ENCODE measurements at regions not wholly inside any gene's neighbourhood (a gene's known extent, or its start where the extent isn't known, plus 50 kb on each side); places are given as distances from the start of the nearest gene placed in this dataset.

DNA sequence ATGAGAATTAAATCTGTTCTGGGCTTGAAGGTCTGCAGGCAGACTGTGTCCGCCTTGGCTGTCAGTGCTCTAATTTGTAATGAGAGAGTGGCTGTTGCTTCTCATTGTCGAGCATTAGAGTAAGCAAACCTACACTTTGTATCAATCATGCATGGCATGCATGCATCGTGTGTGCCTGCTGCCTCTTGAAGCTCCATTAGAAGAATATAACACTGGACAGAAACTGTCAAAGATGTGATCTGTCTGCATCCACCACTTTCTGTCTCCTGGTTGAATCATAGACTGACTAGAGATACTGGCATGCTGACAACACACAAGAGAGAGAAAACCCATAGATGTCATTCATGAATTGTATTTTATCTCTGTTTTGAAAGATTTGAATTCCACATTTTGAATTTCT, 275.0 kb upstream of the NXPH2 start:
- no peaks in the 10 kb centered on the region for H3K9me3 ChIP-seq (ENCODE audit: control insufficient read depth, insufficient read depth, low read length)
- no peak overlapping the region for H3K27ac ChIP-seq (ENCODE audit: low read depth, low read length)
- no peak for TF ChIP-seq CTCF (IDR thresholded peaks at IDR 0.05; ENCODE audit: low read depth, low read length)
- no peaks in the 10 kb centered on the region for H3K27me3 ChIP-seq (ENCODE audit: control insufficient read depth, insufficient read depth, low read length)
- ChIA-PET CTCF (no interaction called here), POLR2A (no interaction called here)
- no peak overlapping the region for H3K4me3 ChIP-seq (ENCODE audit: low read depth, low read length)
- DNase-seq (ENCODE audit: low read depth, low spot score): no peak

GRCh38 chr2:139048017-139048416, 267.8 kb upstream of the NXPH2 start:
- POLR2A ChIA-PET: no interaction called here
- H3K9me3 ChIP-seq (ENCODE audit: control insufficient read depth, insufficient read depth, low read length): no peaks in the 10 kb centered on the region
- TF ChIP-seq CTCF (IDR thresholded peaks at IDR 0.05; ENCODE audit: low read depth, low read length): no peak

GRCh38 chr2:139045524-139045923, 265.3 kb upstream of the NXPH2 start:
- H3K4me3 ChIP-seq (ENCODE audit: low read depth, low read length): no peak overlapping the region
- TF ChIP-seq CTCF (IDR thresholded peaks at IDR 0.05; ENCODE audit: low read depth, low read length): no peak
- no peak for DNase-seq (ENCODE audit: low read depth, low spot score)
- H3K9me3 ChIP-seq (ENCODE audit: control insufficient read depth, insufficient read depth, low read length): no peaks in the 10 kb centered on the region; the same call in 1 of the 2 replicates
- no peak overlapping the region for H3K27ac ChIP-seq (ENCODE audit: low read depth, low read length)
- ChIA-PET POLR2A (no interaction called here), CTCF (no interaction called here)
- no peaks in the 10 kb centered on the region for H3K27me3 ChIP-seq (ENCODE audit: control insufficient read depth, insufficient read depth, low read length)

More at GRCh38 chr2:139048017-139048416, 267.8 kb upstream of the NXPH2 start:
- no peak for DNase-seq (ENCODE audit: low read depth, low spot score)
- Histone ChIP-seq H3K4me3 (ENCODE audit: low read depth, low read length) (no peak overlapping the region), H3K27me3 (ENCODE audit: control insufficient read depth, insufficient read depth, low read length) (no peaks in the 10 kb centered on the region), H3K27ac (ENCODE audit: low read depth, low read length) (no peak overlapping the region)
- CTCF ChIA-PET: no interaction called here

GRCh38 chr2:139034064-139034463, 253.9 kb upstream of the NXPH2 start:
- ChIA-PET POLR2A (no interaction called here), CTCF (no interaction called here)
- no peak for TF ChIP-seq CTCF (IDR thresholded peaks at IDR 0.05; ENCODE audit: low read depth, low read length)
- DNase-seq (ENCODE audit: low read depth, low spot score): no peak
- H3K4me3 ChIP-seq (ENCODE audit: low read depth, low read length): no peak overlapping the region
- no peak overlapping the region for H3K27ac ChIP-seq (ENCODE audit: low read depth, low read length)
- H3K27me3 ChIP-seq (ENCODE audit: control insufficient read depth, insufficient read depth, low read length): no peaks in the 10 kb centered on the region
- peaks cover 19% of the 10 kb centered on the region for H3K9me3 ChIP-seq (ENCODE audit: control insufficient read depth, insufficient read depth, low read length)

GRCh38 chr2:139033300-139033699, 253.1 kb upstream of the NXPH2 start:
- TF ChIP-seq CTCF (IDR thresholded peaks at IDR 0.05; ENCODE audit: low read depth, low read length): no peak
- CTCF ChIA-PET: no interaction called here
- POLR2A ChIA-PET: no interaction called here

More at GRCh38 chr2:139033300-139033699, 253.1 kb upstream of the NXPH2 start:
- DNase-seq (ENCODE audit: low read depth, low spot score): no peak
- Histone ChIP-seq H3K27ac (ENCODE audit: low read depth, low read length) (no peak overlapping the region), H3K27me3 (ENCODE audit: control insufficient read depth, insufficient read depth, low read length) (no peaks in the 10 kb centered on the region), H3K9me3 (ENCODE audit: control insufficient read depth, insufficient read depth, low read length) (peaks cover 19% of the 10 kb centered on the region), H3K4me3 (ENCODE audit: low read depth, low read length) (no peak overlapping the region)
